ENCODE measurements at regions not wholly inside any gene's neighbourhood (a gene's known extent, or its start where the extent isn't known, plus 50 kb on each side); places are given as distances from the start of the nearest gene placed in this dataset.

- ATAC-seq (no peak), DNase-seq (no peak)
- intact Hi-C loops (cut with micrococcal nuclease): no loop called here
Observed at GRCh38 chr3:30996467-30996866, 102.0 kb upstream of the GADL1 start.

GRCh38 chr3:31002730-31003129, 108.3 kb upstream of the GADL1 start:
- intact Hi-C loops (cut with micrococcal nuclease): loop anchor here (10.0 kb wide), 1 partner anchor 238 kb away; no protein-coding TSS in a partner anchor
- ATAC-seq (peak; percentile 28), DNase-seq (no peak)

- ATAC-seq: peak; percentile 24
- DNase-seq: no peak
- intact Hi-C loops (cut with micrococcal nuclease): loop anchor here (10.0 kb wide), 1 partner anchor 239 kb away; no protein-coding TSS in a partner anchor
Observed at GRCh38 chr3:31004025-31004678, 109.7 kb upstream of the GADL1 start.

DNA sequence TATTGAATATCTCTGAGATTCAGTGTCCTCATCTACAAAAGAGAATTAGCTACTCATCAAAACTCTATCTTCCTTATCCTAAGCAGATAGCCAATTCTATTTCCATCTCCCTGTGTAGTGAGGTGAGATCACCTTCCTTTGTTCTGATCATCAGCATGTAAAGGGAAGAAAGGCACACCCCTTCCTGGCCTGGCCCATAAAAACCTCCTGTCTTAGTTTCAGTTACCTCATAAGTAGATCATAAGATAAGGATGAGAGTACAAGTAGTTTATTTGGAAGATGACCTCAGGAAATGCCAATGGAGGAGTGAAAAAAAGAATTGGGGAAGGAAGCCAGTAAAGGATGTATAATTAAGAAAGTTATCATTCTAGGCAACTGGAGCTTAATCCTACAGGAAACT, 114.5 kb upstream of the GADL1 start:
- ATAC-seq (no peak), DNase-seq (no peak)
- intact Hi-C loops (cut with micrococcal nuclease): loop anchor here (10.0 kb wide), 1 partner anchor 244 kb away; no protein-coding TSS in a partner anchor

DNA sequence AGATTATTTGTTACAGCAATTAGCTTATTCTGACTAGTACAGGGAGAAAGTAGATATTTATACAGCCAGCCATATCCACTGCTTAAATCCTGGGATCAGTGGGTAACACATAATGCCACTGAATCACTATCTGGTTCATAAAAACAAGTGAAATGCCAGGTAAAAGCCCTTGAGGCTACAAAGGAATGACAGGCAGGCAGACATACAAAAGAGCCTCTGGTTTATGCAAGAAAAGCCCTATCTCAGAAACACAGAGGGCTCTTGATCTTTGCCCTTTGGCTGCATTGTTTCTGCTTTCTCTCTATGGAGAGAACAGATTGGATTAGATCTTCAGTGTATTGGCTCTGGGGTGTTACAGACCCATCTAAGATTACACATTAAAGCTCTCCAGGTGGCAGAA, 115.4 kb upstream of the GADL1 start:
- intact Hi-C loops (cut with micrococcal nuclease): loop anchor here (10.0 kb wide), 1 partner anchor 245 kb away; no protein-coding TSS in a partner anchor
- no peak for DNase-seq
- ATAC-seq: no peak

DNA sequence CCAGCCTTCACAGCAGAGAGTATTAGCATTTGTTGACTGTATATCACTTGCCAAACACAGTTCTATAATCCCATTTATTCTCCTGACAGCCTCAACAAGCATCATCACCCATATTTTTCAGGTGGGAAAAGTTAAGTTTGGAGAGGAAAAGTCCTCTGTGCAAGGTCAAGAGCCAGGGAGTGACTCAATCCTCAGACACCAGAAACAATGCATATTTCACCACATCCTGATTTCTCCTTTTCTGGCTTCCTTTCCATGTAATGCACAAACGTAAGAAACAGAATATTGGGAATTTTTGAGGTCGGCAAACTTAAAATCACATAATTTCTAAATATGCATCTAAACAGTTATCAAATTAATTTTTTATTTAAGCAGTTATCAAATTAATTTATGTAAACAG, 116.0 kb upstream of the GADL1 start:
- ATAC-seq: no peak
- no peak for DNase-seq
- intact Hi-C loops (cut with micrococcal nuclease): no loop called here

- intact Hi-C loops (cut with micrococcal nuclease): no loop called here
Observed at GRCh38 chr3:31011380-31011779, 116.9 kb upstream of the GADL1 start.

GRCh38 chr3:31013090-31013489, 118.6 kb upstream of the GADL1 start:
- DNase-seq: no peak
- ATAC-seq: no peak
- intact Hi-C loops (cut with micrococcal nuclease): no loop called here

More at GRCh38 chr3:31011380-31011779, 116.9 kb upstream of the GADL1 start:
- ATAC-seq (no peak), DNase-seq (no peak)

- ATAC-seq: no peak
Observed at GRCh38 chr3:31013843-31014242, 119.4 kb upstream of the GADL1 start.

DNA sequence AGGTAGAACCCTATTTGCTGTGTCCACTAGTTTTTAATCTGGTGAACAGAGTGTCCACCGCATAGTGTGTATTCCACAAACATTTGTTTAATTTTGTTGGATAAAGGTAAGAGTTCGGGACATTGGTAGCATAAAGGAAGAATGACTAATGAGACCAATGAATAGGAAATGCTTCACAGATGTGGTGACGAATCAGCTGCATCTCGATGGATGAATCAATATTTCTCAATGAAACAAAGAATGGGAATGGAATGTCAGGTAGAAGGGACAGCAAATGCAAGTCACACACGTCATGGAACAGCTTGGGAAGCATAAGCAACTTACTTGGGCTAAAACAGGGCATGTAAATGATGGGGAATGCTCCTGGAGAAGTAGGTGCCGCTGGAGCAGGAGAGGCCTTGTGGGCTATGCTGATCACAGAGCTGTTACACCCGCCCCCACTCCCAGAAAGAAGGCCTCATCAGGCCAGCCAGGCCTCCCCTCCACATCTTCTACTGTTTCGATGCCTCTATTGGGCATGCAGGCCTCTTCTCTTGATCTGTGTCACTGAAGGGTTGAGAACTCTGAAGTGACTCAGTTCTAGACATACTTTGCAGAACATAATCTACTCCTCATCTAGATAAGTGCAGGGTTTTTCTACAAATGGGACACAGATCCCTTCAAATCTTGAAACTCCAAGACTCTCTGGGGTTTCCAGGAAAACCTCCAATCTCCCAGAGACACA, 120.0 kb upstream of the GADL1 start:
- intact Hi-C loops (cut with micrococcal nuclease): no loop called here
- DNase-seq (no peak), ATAC-seq (no peak)

More at GRCh38 chr3:31013843-31014242, 119.4 kb upstream of the GADL1 start:
- no peak for DNase-seq
- intact Hi-C loops (cut with micrococcal nuclease): no loop called here

DNA sequence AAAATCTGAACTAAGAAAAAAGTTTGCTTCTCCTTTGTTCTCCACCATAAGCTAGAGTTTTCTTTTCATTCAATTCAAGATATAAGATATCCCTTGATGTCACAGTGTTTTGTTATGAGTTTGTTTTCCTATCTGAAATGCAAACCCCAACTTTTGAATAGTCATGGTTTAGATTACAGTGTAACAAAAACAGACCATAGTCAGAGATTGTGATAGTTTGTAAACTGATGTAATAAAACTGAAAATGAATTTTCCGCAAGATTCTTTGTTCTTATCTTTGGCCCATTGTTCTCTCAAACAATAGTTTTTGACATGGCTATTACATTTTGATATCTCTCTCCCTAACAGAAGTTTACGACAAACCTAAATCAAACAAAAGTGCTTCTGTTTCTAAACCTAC, 121.7 kb upstream of the GADL1 start:
- intact Hi-C loops (cut with micrococcal nuclease): no loop called here
- DNase-seq (no peak), ATAC-seq (no peak)

GRCh38 chr3:31022716-31023115, 128.3 kb upstream of the GADL1 start:
- peak; percentile 17 for ATAC-seq
- intact Hi-C loops (cut with micrococcal nuclease): no loop called here
- no peak for DNase-seq

DNA sequence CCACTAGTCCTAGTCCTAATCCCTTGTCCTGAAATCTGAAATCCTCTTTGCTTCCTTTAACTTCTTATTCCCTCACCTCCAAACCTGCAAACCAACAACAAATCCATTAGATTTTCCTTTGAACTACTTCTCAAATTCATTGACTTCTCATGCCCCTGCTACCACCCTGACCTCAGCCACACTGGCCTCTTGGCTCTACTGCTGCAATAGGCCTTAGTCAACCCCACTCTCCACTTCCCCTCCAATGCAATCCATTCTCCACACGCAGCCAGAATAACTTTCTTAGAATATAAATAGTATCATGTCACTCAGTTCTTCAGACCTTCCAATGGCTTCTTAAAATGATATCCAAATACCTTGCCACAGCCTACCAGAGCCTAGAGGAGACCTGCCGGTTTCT, 131.1 kb upstream of the GADL1 start:
- ATAC-seq: no peak
- intact Hi-C loops (cut with micrococcal nuclease): no loop called here
- DNase-seq: no peak

GRCh38 chr3:31027191-31027761, 132.8 kb upstream of the GADL1 start:
- DNase-seq (no peak), ATAC-seq (no peak)
- intact Hi-C loops (cut with micrococcal nuclease): no loop called here

DNA sequence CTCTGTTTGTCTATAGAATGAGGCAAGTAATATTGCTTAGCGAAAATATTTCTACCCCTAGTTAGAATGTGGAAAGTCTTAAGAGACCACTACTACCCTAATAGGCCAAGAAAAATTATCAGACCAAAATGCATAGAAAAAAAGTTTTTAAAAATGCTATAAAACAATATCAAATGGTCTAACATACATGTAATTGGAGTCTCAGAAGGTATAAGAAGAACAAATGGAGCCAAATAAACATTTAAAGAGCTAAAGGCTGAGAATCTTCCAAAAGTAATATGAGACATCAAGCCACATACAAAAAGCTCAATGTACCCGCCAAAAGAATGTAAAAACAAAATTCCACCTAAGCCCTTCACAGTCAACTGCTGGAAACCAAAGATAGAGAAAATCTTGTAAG, 133.5 kb upstream of the GADL1 start:
- DNase-seq: no peak
- ATAC-seq: no peak
- intact Hi-C loops (cut with micrococcal nuclease): no loop called here

GRCh38 chr3:31028766-31029165, 134.3 kb upstream of the GADL1 start:
- DNase-seq: no peak
- intact Hi-C loops (cut with micrococcal nuclease): no loop called here
- ATAC-seq: no peak

- intact Hi-C loops (cut with micrococcal nuclease): no loop called here
- DNase-seq (no peak), ATAC-seq (no peak)
Observed at GRCh38 chr3:31029706-31030105, 135.2 kb upstream of the GADL1 start.

GRCh38 chr3:31035681-31036080, 141.2 kb upstream of the GADL1 start:
- no peak for DNase-seq
- intact Hi-C loops (cut with micrococcal nuclease): no loop called here
- no peak for ATAC-seq

DNA sequence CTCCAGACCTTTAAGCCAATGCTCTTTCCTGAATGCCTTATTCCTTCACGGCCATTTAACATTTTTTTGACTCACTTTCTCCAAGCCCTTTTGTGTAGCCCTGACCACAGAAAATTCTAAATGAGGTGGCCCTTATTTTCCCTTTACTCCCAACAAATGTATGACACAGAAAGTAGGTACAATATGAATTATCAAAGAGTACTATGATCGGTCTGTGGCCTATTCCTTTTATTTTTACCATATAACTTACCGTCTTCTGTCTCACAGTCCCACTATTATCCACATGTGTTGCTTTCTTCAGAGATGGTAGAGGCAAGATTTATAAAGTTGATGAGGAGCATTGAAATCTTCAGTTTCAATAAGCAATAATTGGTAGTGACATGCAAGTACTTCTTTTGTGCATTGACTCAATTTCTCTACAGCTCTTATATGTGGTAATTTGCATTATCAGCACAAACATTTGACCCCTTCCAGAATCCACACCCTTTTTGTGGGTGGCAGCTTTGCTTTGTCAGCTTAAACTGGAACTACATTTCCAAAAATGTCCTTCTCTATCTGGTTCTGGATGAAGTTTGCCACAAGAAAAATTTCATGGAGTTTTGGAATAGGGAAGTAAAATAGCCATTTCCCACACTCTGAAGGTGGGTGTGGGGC, 143.8 kb upstream of the GADL1 start:
- DNase-seq (no peak), ATAC-seq (no peak)
- intact Hi-C loops (cut with micrococcal nuclease): no loop called here

- DNase-seq (no peak), ATAC-seq (no peak)
- intact Hi-C loops (cut with micrococcal nuclease): no loop called here
Observed at GRCh38 chr3:31039145-31039544, 144.7 kb upstream of the GADL1 start.
